HG02759 (cell line): ENCODE measurements at regions not wholly inside any gene's neighbourhood (a gene's known extent, or its start where the extent isn't known, plus 50 kb on each side); places are given as distances from the start of the nearest gene placed in this dataset.

ENCODE experiments used
- ATAC-seq: cut with Tn5 transposase; IDR thresholded peaks from one replicate; pipeline ENCODE4 v1.9.1; 2021; ENCODE audit warnings: mild to moderate bottlenecking, moderate library complexity; ENCODE audit not compliant: unreplicated experiment

DNA sequence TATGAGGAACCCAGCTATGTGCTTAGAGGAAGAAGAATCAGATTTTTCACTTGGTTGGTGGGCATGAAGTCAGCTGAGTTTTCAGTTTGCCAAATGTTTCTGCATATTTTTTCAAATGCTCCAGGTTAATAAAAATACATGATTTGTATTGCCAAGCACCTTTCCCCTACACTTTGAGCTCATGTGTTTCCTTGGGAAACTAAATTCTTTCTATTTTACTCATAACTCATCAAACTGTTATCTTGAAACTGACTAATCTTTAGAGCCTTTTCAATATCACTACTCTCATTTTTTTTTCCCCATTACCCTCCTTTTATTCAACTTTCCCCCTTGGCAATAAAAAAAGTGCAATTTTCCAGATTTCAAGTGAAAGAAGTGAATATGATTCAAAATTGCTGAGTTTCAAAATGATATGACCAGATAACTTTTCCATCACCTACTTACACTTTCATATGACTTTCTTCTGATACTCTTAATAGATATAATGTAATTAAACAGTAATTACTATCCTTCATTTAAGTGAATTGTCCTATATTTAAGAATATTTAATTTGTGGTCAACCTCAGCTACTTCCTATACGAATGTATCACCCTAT is 91.9 kb upstream of the SOX6 start:
- ATAC-seq: no peak

DNA sequence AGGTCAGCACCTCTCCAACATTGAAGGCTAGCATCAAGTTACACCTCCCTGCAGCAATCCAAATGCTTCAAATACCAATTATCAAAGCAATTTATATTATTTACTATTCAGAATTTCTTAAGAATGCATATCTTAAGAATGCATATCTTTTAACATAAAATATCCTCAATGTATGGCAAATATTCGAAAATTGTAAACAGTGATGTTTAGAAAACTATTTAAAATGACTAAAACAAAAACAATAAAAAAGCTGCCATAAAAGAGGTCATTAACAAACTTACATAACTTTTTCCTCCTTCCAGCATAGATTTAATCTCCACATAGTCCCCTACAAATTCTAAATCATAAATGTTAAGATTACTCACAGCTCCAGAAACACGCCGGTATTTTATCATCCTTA is 85.1 kb upstream of the SOX6 start:
- no peak for ATAC-seq

DNA sequence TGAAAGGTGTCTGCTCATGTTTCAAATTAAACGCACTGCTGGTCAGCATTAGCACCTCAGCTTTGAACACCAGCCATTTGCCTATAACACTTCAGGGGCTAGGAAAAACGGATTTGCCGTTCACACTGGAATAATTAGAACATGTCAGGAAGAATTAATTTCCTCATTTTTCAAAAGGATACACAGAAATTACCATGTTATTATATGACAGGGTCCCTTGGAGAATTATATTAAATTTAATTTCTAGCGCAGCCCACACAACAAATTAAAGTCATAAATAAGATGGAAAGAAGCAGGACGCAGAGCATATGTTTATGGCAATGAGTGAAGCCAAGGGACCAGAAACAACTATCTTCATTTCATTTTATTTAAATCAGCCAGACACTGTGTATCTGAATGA is 83.8 kb upstream of the SOX6 start:
- no peak for ATAC-seq

DNA sequence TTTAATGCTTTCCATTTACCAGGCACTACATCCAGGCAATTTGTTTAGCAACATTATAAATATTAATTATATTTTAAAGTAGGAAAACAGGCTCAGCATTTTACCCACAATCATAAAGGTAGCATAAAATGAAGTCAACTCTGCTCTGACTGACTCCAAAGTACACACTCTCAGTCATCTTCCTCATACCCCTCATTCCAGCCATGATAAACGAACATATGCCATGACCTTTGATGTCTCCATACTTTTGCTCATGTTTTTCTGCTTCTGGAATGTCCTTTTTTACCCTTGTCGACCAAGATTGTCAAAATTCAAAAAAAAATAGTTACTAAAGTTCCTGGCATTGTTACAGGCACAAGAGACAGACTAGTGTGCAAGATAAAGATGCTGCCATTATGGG is 77.7 kb upstream of the SOX6 start:
- no peak for ATAC-seq

DNA sequence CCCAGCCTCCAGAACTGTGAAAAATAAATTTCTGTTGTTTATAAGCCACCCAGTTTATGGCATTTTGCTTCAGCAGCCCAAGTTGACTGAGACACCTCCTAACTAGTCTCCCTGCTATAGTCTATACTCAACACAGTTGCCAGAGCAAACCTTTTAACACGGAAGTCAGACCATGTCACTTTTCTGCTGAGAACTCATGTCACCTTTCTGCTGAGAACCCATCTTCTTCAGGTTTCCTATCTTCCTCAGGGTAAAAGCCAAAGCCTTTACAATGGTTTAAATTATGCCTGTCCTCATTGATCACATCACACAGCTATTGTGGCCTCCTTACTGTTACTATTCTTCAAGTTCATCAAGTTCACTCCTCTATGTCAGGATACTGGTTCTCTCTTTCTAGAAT is 74.3 kb upstream of the SOX6 start:
- no peak for ATAC-seq

DNA sequence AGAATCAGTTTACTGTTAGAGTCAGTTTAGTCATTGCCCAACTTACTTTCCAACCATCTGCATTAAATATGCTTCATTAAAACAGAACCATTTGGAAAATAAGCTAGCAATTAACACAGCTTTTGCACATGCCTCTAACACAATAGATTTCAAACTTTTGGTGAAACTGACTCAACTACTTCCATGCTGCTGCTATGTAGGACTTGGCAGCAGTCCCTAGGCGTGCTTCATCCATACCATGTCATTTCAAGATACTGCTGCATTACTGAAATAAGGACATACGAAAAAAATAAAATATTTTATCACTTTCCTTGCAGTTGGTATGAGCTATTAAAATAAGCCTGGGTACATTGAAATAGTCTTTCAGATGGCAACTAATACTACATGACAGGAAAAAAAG is 65.5 kb upstream of the SOX6 start:
- ATAC-seq: no peak

DNA sequence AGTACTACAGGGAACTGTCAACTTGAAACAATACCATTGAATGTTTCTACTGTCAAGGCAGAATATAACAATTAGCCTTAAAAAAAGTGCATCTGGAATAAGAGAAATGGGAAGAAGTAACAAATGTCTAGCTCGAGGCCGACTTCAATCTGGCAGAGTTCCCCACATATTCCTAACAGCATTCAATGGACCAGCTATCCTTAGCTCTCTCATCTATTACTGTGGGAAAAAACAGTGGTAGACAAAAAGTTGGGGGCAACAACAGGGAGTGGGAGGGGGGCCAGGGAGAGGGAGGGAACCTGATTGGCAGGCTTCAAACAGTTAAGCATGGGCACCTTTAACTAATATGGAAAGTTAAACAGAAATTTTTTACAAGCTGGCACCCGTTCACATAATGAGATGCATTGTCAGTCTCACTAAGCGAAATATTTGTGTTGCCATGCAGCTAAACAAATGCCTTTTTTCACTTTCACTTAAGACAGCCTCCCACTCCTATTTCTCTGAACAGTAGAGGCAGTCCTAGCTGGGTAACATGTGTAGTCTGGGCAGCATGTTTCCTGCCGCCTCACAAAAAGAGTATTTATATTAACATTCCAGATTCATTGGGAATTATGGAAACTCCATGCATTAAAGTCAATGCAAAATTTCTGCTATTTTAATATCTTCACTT is 62.2 kb upstream of the SOX6 start:
- ATAC-seq: no peak

DNA sequence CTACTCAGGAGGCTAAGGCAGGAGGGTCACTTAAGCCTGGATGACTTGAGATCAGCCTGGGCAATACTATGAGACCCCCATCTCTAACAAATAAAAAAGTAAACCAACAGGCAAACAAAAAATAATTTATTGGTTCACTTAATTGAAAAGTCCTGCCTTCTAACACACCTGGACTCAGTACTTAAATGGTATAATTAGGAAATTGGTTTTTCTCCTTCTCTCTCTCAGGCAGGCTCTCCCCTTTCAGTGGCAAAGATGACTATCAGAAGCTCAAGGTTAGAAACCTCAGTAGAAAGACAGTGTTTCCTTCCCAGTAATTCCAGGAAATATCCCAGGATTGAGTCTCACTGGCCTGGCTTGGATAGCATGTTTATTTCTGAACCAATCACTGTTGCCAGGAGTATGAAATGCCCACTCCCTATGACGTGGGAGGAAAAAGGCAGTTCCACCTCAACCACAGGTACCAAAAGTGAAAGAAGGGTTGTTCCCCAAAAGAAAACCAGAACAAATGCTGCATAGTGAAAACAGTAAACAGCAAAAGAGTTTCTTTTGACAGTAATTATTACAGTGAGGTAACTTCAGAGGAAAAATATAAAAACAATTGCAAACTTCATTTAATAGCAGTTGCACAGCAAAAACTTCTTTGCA is 56.3 kb upstream of the SOX6 start:
- no peak for ATAC-seq

DNA sequence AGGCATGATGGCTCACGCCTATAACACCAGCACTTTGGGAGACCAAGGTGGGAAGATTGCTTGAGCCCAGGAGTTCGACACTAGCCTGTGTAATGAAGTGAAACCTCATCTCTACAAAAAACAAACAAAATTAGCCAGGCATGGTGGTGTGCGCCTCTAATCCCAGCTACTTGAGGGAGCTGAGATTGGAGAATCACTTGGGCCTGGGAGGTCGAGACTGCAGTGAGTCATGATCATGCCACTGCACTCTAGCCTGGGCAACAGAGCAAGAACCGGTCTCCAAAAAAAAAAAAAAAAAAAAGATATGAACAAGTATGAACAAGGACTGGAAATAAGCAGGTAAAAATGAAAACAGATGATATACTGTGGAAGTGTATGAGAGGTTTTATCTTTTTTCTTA is 54.1 kb upstream of the SOX6 start:
- ATAC-seq: no peak

DNA sequence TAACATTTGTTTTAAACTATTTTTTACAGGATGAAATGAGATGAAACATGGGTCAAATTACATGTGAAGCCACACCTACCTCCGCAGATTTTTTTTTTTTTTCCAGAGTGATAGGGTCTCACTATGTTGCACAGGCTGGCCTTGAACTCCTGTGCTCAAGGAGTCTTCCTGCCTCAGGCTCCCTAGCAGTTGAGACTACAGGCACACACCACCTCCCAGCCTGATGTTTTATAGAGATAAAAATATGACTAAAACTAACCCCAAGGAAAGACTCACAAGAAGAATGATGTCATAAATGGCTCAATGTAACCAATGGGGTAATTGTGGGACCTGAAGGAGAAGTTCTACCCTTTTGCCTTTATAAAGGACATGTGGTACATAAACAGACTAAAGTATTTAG is 52.3 kb upstream of the SOX6 start:
- ATAC-seq: no peak

DNA sequence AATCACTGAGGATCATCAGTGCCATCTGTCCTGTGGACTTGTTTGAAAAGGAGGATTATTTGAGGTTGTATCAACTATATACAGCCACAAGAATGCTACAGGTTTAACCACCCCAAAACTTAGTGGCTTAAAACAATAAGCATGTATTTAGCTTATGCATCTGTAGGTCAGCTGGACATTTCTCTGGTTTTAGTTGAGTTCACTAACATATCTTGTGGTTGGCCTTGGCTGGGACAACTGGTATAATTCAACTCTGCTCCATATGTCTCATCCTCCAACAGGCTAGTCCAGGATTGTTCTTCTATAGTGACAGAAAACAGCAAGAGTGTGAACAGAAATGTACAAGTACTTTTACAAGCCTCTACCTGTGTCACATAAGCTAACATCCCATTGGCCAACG is 49.9 kb upstream of the SOX6 start:
- ATAC-seq: no peak
